ENCODE measurements at regions not wholly inside any gene's neighbourhood (a gene's known extent, or its start where the extent isn't known, plus 50 kb on each side); places are given as distances from the start of the nearest gene placed in this dataset.

GRCh38 chr3:64903006-64903405 lies 215.2 kb upstream of the ADAMTS9 start:
- no peak for TF ChIP-seq CTCF (conservative IDR thresholded peaks at IDR 0.05; ENCODE audit: low read depth in 2 of 2)
- no peak for TF ChIP-seq POLR2AphosphoS5 (IDR thresholded peaks at IDR 0.05; ENCODE audit: low read depth)
- TF ChIP-seq EZH2 (IDR thresholded peaks at IDR 0.05; ENCODE audit: low read depth, unreplicated experiment) = no peak
- no peak for TF ChIP-seq CREB1 (CRISPR knock-in tag; IDR thresholded peaks at IDR 0.05; ENCODE audit: low read depth)
- no peak for TF ChIP-seq EZH2phosphoT487 (IDR thresholded peaks at IDR 0.05; ENCODE audit: unreplicated experiment)
- no peak for TF ChIP-seq REST (IDR thresholded peaks at IDR 0.05; ENCODE audit: unreplicated experiment)
- TF ChIP-seq JUNB (IDR thresholded peaks at IDR 0.05; ENCODE audit: unreplicated experiment) = no peak
- no peak for TF ChIP-seq ZNF114 (CRISPR knock-in tag; IDR thresholded peaks at IDR 0.05)
- no peak for TF ChIP-seq ZNF331 (CRISPR knock-in tag; IDR thresholded peaks at IDR 0.05; ENCODE audit: low read depth)
- no peak for TF ChIP-seq ETS1 (IDR thresholded peaks at IDR 0.05)
- TF ChIP-seq NANOG (IDR thresholded peaks at IDR 0.05; ENCODE audit: borderline replicate concordance) = no peak
- TF ChIP-seq ZNF462 (CRISPR knock-in tag; IDR thresholded peaks at IDR 0.05) = no peak
